Type B pancreatic cell (in vitro differentiated cells): ENCODE measurements at regions not wholly inside any gene's neighbourhood (a gene's known extent, or its start where the extent isn't known, plus 50 kb on each side); places are given as distances from the start of the nearest gene placed in this dataset.
"Not testable (repeated sequence)": the region's sequence is repeated elsewhere in the genome, so short reads cannot be mapped to it uniquely, and the experiment has no call there.

Experiments
- DNase-seq: peaks from one replicate; pipeline ENCODE4 v3.0.0; 2021; ENCODE audit warnings: mixed read lengths; ENCODE audit not compliant: unreplicated experiment; ENCODE audit errors: extremely low spot score
- H3K27ac Mint-ChIP-seq: 2 replicates; pipeline ENCODE4 v1.8.0; 2021; ENCODE audit warnings: mild to moderate bottlenecking, mixed read lengths
- H3K27me3 Mint-ChIP-seq: 2 replicates; pipeline ENCODE4 v1.8.0; 2021; ENCODE audit warnings: mixed read lengths
- H3K36me3 Mint-ChIP-seq: 2 replicates; pipeline ENCODE4 v1.8.0; 2021; ENCODE audit warnings: mixed read lengths
- H3K4me1 Mint-ChIP-seq: one replicate; pipeline ENCODE4 v1.8.0; 2021; ENCODE audit warnings: mixed read lengths; ENCODE audit not compliant: unreplicated experiment
- H3K4me3 Mint-ChIP-seq: 2 replicates; pipeline ENCODE4 v1.8.0; 2021; ENCODE audit warnings: mild to moderate bottlenecking, mixed read lengths
- H3K9me3 Mint-ChIP-seq: 2 replicates; pipeline ENCODE4 v1.8.0; 2021; ENCODE audit warnings: mixed read lengths
- CTCF ChIP-seq: fragments of 200-600 bp; sonication (generic); conservative IDR thresholded peaks from 2 replicates; pipeline ENCODE4 v1.5.0; 2021; ENCODE audit warnings: antibody characterized with exemption, mild to moderate bottlenecking

- no peaks in the 10 kb centered on the region for H3K4me1 Mint-ChIP-seq
- H3K27me3 Mint-ChIP-seq = peaks cover 6% of the 10 kb centered on the region
- no peaks in the 10 kb centered on the region for H3K9me3 Mint-ChIP-seq
- H3K27ac Mint-ChIP-seq = no peak overlapping the region
- no peak for DNase-seq
- no peak overlapping the region for H3K4me3 Mint-ChIP-seq
- H3K36me3 Mint-ChIP-seq = no peaks in the 10 kb centered on the region
- TF ChIP-seq CTCF = no peak
Measured at GRCh38 chr14:84937449-84937848, 592.5 kb upstream of the FLRT2 start.

- H3K4me3 Mint-ChIP-seq, DNase-seq, H3K27me3 Mint-ChIP-seq, H3K9me3 Mint-ChIP-seq, H3K27ac Mint-ChIP-seq, H3K4me1 Mint-ChIP-seq, H3K36me3 Mint-ChIP-seq: not testable (repeated sequence)
Measured at GRCh38 chr14:84944901-84945300, 585.0 kb upstream of the FLRT2 start.

DNA sequence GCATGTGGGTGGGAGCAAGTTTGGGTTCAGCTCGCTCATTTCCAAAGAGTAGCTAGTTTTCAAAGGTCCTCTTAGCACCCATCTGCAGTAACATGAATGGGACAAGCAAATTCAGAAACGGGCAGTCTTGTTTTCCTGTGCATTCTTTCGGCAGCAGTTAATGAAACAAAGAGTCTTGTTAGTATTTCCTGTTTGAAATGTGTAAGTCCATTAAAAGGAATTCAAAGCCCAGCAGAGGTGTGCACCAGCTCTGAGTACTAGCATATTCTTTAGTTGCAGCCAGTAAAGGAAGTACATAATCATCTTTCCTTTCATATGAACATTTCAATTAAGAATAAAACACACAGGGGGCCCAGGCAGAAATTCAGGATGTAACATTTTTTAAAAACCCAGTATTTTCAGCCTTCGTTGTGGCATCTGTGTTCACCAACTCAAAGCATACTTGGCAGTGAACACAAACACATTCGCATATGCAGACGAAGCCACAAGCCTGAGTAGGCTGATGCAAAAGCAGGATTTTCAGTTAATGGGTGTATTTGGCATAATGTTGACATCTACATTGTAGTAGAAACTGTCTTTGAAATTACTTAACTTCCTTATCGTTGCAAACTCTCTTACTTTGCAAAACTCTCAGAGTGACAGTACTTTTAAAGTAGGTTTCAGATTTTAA lies 570.0 kb upstream of the FLRT2 start:
- peaks cover 12% of the 10 kb centered on the region for H3K9me3 Mint-ChIP-seq
- no peak for DNase-seq
- H3K27me3 Mint-ChIP-seq = peaks cover 8% of the 10 kb centered on the region
- no peak for TF ChIP-seq CTCF
- no peaks in the 10 kb centered on the region for H3K4me1 Mint-ChIP-seq
- no peak overlapping the region for H3K4me3 Mint-ChIP-seq
- H3K36me3 Mint-ChIP-seq = no peaks in the 10 kb centered on the region
- no peak overlapping the region for H3K27ac Mint-ChIP-seq

DNA sequence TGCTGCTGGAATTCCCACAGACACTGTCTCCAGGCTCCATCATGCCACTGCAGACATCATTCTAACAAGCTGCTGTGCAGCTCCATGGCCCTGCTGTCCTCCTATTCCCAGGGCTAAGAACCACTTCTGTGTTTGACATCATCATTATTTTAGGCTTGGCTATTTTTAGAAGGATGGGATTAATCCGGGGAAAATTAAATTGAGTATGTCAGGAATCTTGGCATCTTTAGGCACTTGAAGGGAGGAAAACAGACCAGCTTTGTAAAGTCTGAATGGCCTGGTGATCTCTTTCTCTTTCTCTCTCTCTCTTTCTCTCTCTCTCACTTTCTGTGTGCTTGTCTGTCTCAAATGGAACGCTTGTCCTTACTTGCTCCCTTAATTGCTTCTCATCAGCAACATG lies 568.3 kb upstream of the FLRT2 start:
- Mint-ChIP-seq H3K27me3 (peaks cover 10% of the 10 kb centered on the region), H3K27ac (no peak overlapping the region), H3K36me3 (no peaks in the 10 kb centered on the region), H3K4me3 (no peak overlapping the region), H3K4me1 (no peaks in the 10 kb centered on the region), H3K9me3 (peaks cover 12% of the 10 kb centered on the region)
- DNase-seq = no peak
- no peak for TF ChIP-seq CTCF

GRCh38 chr14:84963518-84963917 lies 566.4 kb upstream of the FLRT2 start:
- H3K27me3 Mint-ChIP-seq = peaks cover 11% of the 10 kb centered on the region
- peaks cover 12% of the 10 kb centered on the region for H3K9me3 Mint-ChIP-seq
- no peaks in the 10 kb centered on the region for H3K36me3 Mint-ChIP-seq
- no peak for TF ChIP-seq CTCF
- H3K4me1 Mint-ChIP-seq = no peaks in the 10 kb centered on the region
- no peak overlapping the region for H3K4me3 Mint-ChIP-seq
- DNase-seq = no peak
- no peak overlapping the region for H3K27ac Mint-ChIP-seq

GRCh38 chr14:84965279-84965678 lies 564.7 kb upstream of the FLRT2 start:
- Mint-ChIP-seq H3K27ac (no peak overlapping the region), H3K4me1 (no peaks in the 10 kb centered on the region), H3K27me3 (peaks cover 26% of the 10 kb centered on the region), H3K4me3 (no peak overlapping the region), H3K9me3 (no peaks in the 10 kb centered on the region), H3K36me3 (no peaks in the 10 kb centered on the region)
- no peak for TF ChIP-seq CTCF
- DNase-seq = no peak
